HPDE6-E6E7 (cell line): ENCODE measurements at regions not wholly inside any gene's neighbourhood (a gene's known extent, or its start where the extent isn't known, plus 50 kb on each side); places are given as distances from the start of the nearest gene placed in this dataset.
"Not testable (repeated sequence)": the region's sequence is repeated elsewhere in the genome, so short reads cannot be mapped to it uniquely, and the experiment has no call there.

Source experiments
- DNase-seq: peaks from one replicate; pipeline ENCODE4 v3.0.0; 2011; ENCODE audit warnings: missing footprints; ENCODE audit errors: extremely low spot score

- no peak for DNase-seq
Observed at GRCh38 chr12:93978553-93978952, 169.8 kb upstream of the PLXNC1 start.

GRCh38 chr12:93979189-93979588, 169.2 kb upstream of the PLXNC1 start:
- no peak for DNase-seq

- DNase-seq = no peak
Observed at GRCh38 chr12:93980711-93981110, 167.7 kb upstream of the PLXNC1 start.

- no peak for DNase-seq
Observed at GRCh38 chr12:93981411-93981810, 167.0 kb upstream of the PLXNC1 start.

GRCh38 chr12:93982771-93983315, 165.5 kb upstream of the PLXNC1 start:
- DNase-seq = peak; percentile 29

GRCh38 chr12:93984005-93984404, 164.4 kb upstream of the PLXNC1 start:
- DNase-seq = no peak

- DNase-seq = no peak
Observed at GRCh38 chr12:93989949-93990348, 158.4 kb upstream of the PLXNC1 start.

GRCh38 chr12:93990832-93991803, 157.3 kb upstream of the PLXNC1 start:
- no peak for DNase-seq

GRCh38 chr12:93991829-93992461, 156.4 kb upstream of the PLXNC1 start:
- DNase-seq = no peak

GRCh38 chr12:93994721-93995120, 153.7 kb upstream of the PLXNC1 start:
- DNase-seq = no peak

- no peak for DNase-seq
Observed at GRCh38 chr12:93996321-93996720, 152.1 kb upstream of the PLXNC1 start.

GRCh38 chr12:94001691-94002090, 146.7 kb upstream of the PLXNC1 start:
- DNase-seq = no peak

- not testable (repeated sequence) for DNase-seq
Observed at GRCh38 chr12:94002925-94003324, 145.5 kb upstream of the PLXNC1 start.

- not testable (repeated sequence) for DNase-seq
Observed at GRCh38 chr12:94007833-94008232, 140.5 kb upstream of the PLXNC1 start.

GRCh38 chr12:94010307-94010706, 138.1 kb upstream of the PLXNC1 start:
- no peak for DNase-seq

- DNase-seq = no peak
Observed at GRCh38 chr12:94012071-94012470, 136.3 kb upstream of the PLXNC1 start.

- DNase-seq = no peak
Observed at GRCh38 chr12:94012590-94012989, 135.8 kb upstream of the PLXNC1 start.

- DNase-seq = not testable (repeated sequence)
Observed at GRCh38 chr12:94017247-94017646, 131.1 kb upstream of the PLXNC1 start.

GRCh38 chr12:94020335-94020734, 128.0 kb upstream of the PLXNC1 start:
- no peak for DNase-seq

- no peak for DNase-seq
Observed at GRCh38 chr12:94023879-94024278, 124.5 kb upstream of the PLXNC1 start.

GRCh38 chr12:94025068-94025467, 123.3 kb upstream of the PLXNC1 start:
- no peak for DNase-seq

GRCh38 chr12:94025756-94026155, 122.6 kb upstream of the PLXNC1 start:
- DNase-seq = no peak

GRCh38 chr12:94026596-94026995, 121.8 kb upstream of the PLXNC1 start:
- DNase-seq = no peak
